Uterus (tissue), 2 donors: ENCODE measurements at regions not wholly inside any gene's neighbourhood (a gene's known extent, or its start where the extent isn't known, plus 50 kb on each side); places are given as distances from the start of the nearest gene placed in this dataset.

Source experiments
- CTCF ChIP-seq, 4 experiments: fragments of 200-600 bp in 2 of 4; fragments of 450-650 bp in 2 of 4; sonication (generic) in 2 of 4; IDR thresholded peaks; one replicate each; pipeline ENCODE4 v1.5.1; 2016 to 2019; ENCODE audit warnings: antibody characterized with exemption in 4 of 4, mild to moderate bottlenecking in 2 of 4, moderate library complexity in 1 of 4
- POLR2A ChIP-seq, 2 donors: fragments of 450-650 bp; IDR thresholded peaks; one replicate each; pipeline ENCODE4 v1.6.1; 2016; ENCODE audit warnings: antibody characterized with exemption in 2 of 2, mild to moderate bottlenecking in 1 of 2, moderate library complexity in 1 of 2

- TF ChIP-seq CTCF (IDR thresholded peaks at IDR 0.05) (no peak), POLR2A (IDR thresholded peaks at IDR 0.05) (no peak)
These were observed 77.3 kb upstream of the CNTN1 start for GRCh38 chr12:40614923-40615322.
